D721Med (cell line): ENCODE measurements at regions not wholly inside any gene's neighbourhood (a gene's known extent, or its start where the extent isn't known, plus 50 kb on each side); places are given as distances from the start of the nearest gene placed in this dataset.

Source experiments
- DNase-seq: peaks from one replicate; pipeline ENCODE4 v3.0.0; 2011; ENCODE audit warnings: low spot score; ENCODE audit not compliant: insufficient read length
- FAIRE-seq: peaks from 2 replicates; lab custom pipeline; 2011; peaks lifted over from hg19 to GRCh38; lab: Jason Lieb, UNC
- CTCF ChIP-seq: IDR thresholded peaks from 2 replicates; pipeline ENCODE4 v1.5.1; 2012; ENCODE audit warnings: mild to moderate bottlenecking, control low read depth; ENCODE audit not compliant: insufficient read depth; ENCODE audit errors: missing control alignments

- FAIRE-seq (no peak), DNase-seq (no peak)
- TF ChIP-seq CTCF, result no peak
These were observed 506.2 kb upstream of the IL12A start for GRCh38 chr3:159482241-159482993.

- TF ChIP-seq CTCF, result no peak
- DNase-seq (no peak), FAIRE-seq (no peak)
These were observed 505.7 kb upstream of the IL12A start for GRCh38 chr3:159482994-159483367.

- FAIRE-seq (no peak), DNase-seq (no peak)
- no peak for TF ChIP-seq CTCF
These were observed 502.1 kb upstream of the IL12A start for GRCh38 chr3:159486580-159486979.

- FAIRE-seq (no peak), DNase-seq (no peak)
- TF ChIP-seq CTCF, result no peak
These were observed 501.3 kb upstream of the IL12A start for GRCh38 chr3:159487304-159487703.

- FAIRE-seq, result no peak
These were observed 500.0 kb upstream of the IL12A start for GRCh38 chr3:159488602-159489001.

GRCh38 chr3:159497361-159497760 is 491.3 kb upstream of the IL12A start:
- TF ChIP-seq CTCF, result no peak
- FAIRE-seq (no peak), DNase-seq (no peak)

More at GRCh38 chr3:159488602-159489001, 500.0 kb upstream of the IL12A start:
- TF ChIP-seq CTCF, result no peak
- DNase-seq, result no peak

GRCh38 chr3:159499031-159499793 is 489.4 kb upstream of the IL12A start:
- no peak for TF ChIP-seq CTCF
- FAIRE-seq, result no peak
- DNase-seq, result no peak
